ENCODE measurements at regions not wholly inside any gene's neighbourhood (a gene's known extent, or its start where the extent isn't known, plus 50 kb on each side); places are given as distances from the start of the nearest gene placed in this dataset.

- Histone ChIP-seq H3K4me2 (ENCODE audit: insufficient read depth, low read length) (no peak overlapping the region), H3K9me1 (ENCODE audit: control insufficient read depth, insufficient read depth, low read length) (no peaks in the 10 kb centered on the region), H3K27me3 (ENCODE audit: control insufficient read depth in 2 of 2, insufficient read depth in 2 of 2, low read length in 2 of 2) (peaks cover 3 to 34% of the 10 kb centered on the region in 2 experiments), H3K4me1 (replicated peaks in 1 of 2; ENCODE audit: control insufficient read depth in 2 of 2, insufficient read depth in 2 of 2, low read length in 2 of 2) (no peaks in the 10 kb centered on the region), H3K9me3 (replicated peaks; ENCODE audit: control insufficient read depth, insufficient read depth, low read depth, low read length) (no peaks in the 10 kb centered on the region), H3K79me2 (ENCODE audit: control insufficient read depth, insufficient read depth, low read length) (no peaks in the 10 kb centered on the region), H3K4me3 (no peak overlapping the region), H2AFZ (ENCODE audit: low read depth, low read length) (no peak overlapping the region), H3K9ac (ENCODE audit: insufficient read depth in 1 of 2, low read depth in 2 of 2, low read length in 2 of 2) (no peak overlapping the region), H4K20me1 (replicated peaks; ENCODE audit: control insufficient read depth, insufficient read depth, low read length) (no peaks in the 10 kb centered on the region), H3K27ac (ENCODE audit: extremely low read depth, low read depth, low read length) (no peak overlapping the region), H3K36me3 (ENCODE audit: control insufficient read depth, insufficient read depth, low read length) (no peaks in the 10 kb centered on the region)
- BruUV-seq (replicated peaks): no TSS peak
- ChIA-PET CTCF (ENCODE audit: low intra/inter-chr PET ratio) (interaction anchor here (0.7 kb wide), 1 partner anchor 301 kb away, joined by 3 read pairs; no protein-coding TSS in a partner anchor), POLR2A (interaction anchor here (1.4 kb wide), 1 partner anchor 11 kb away, joined by 3 read pairs; no protein-coding TSS in a partner anchor)
- FAIRE-seq (no peak), DNase-seq (ENCODE audit: extremely low read depth in 1 of 4, low spot score in 3 of 4) (peak; percentile 50 to 71 (median 66)), ATAC-seq (peak; percentile 96)
- 5% methylated on average over 20 of the region's 21 CpGs for WGBS (ENCODE audit: insufficient coverage, low coverage, missing lambda C conversion rate)
- in situ Hi-C loops (cut with MboI): no loop called here
- intact Hi-C loops (cut with micrococcal nuclease): loop anchor here (1.0 kb wide), 1 partner anchor 301 kb away; no protein-coding TSS in a partner anchor
- TF ChIP-seq ZFP1 (CRISPR knock-in tag; IDR thresholded peaks at IDR 0.05) (no peak), STAT6 (CRISPR knock-in tag; IDR thresholded peaks at IDR 0.05) (no peak), ZNF282 (CRISPR knock-in tag; IDR thresholded peaks at IDR 0.05) (no peak), SMC3 (conservative IDR thresholded peaks at IDR 0.05; ENCODE audit: insufficient read depth, low read depth, low read length) (peak; percentile 78), EGR1 (conservative IDR thresholded peaks at IDR 0.05) (no peak), CBFA2T2 (conservative IDR thresholded peaks at IDR 0.05) (no peak), CTCF (IDR thresholded peaks at IDR 0.05 in 2 of 3, conservative IDR thresholded peaks at IDR 0.05 in 1 of 3; ENCODE audit: insufficient read depth in 2 of 3, low read depth in 1 of 3, low read length in 3 of 3) (peak; percentile 74 to 84 (median 77)), ZNF175 (CRISPR knock-in tag; IDR thresholded peaks at IDR 0.05; ENCODE audit: low read depth) (no peak), ZNF77 (CRISPR knock-in tag; IDR thresholded peaks at IDR 0.05) (no peak), NCOA2 (IDR thresholded peaks at IDR 0.05; ENCODE audit: partially characterized antibody in 2 of 2) (no peak), TFAP4 (CRISPR knock-in tag; IDR thresholded peaks at IDR 0.05; ENCODE audit: borderline replicate concordance) (no peak), DPF2 (IDR thresholded peaks at IDR 0.05) (no peak), RAD21 (CRISPR knock-in tag; conservative IDR thresholded peaks at IDR 0.05 in 1 of 2, IDR thresholded peaks at IDR 0.05 in 1 of 2) (peak; percentile 56 to 76)
These were observed 435.8 kb upstream of the MGMT start for GRCh38 chr10:129030996-129031843.

Measured in K562 (cell line).